A549 (cell line): ENCODE measurements at regions not wholly inside any gene's neighbourhood (a gene's known extent, or its start where the extent isn't known, plus 50 kb on each side); places are given as distances from the start of the nearest gene placed in this dataset.

Experiments used
- ATAC-seq, 2 experiments: fragments of 200-7000 bp in 1 of 2; fragments of >200 bp in 1 of 2; cut with Nextera tagmentation in 1 of 2; cut with Tn5 transposase in 1 of 2; 3 replicates each; pipeline versions ENCODE4 v1.8.0 to v1.9.1; 2018 to 2020; ENCODE audit warnings: mild to moderate bottlenecking in 1 of 2, moderate library complexity in 1 of 2
- CTCF ChIA-PET: fragments of 300-600 bp; sonication (Branson Sonifier 250); formaldehyde crosslinking; extraction: SDS; loops from one replicate; lab custom pipeline; 2021; ENCODE audit warnings: antibody characterized with exemption, inconsistent platforms; lab: Yijun Ruan, JAX
- POLR2A ChIA-PET: fragments of 350-600 bp; formaldehyde crosslinking; extraction: SDS; loops from one replicate; lab custom pipeline; 2021; ENCODE audit warnings: antibody characterized with exemption, inconsistent platforms; lab: Yijun Ruan, JAX
- DNase-seq, 2 experiments: peaks; one replicate each; pipeline versions ENCODE4 v3.0.0 to v3.0.0-alpha.2; 2011 to 2016; ENCODE audit warnings: low read depth in 1 of 2, low spot score in 1 of 2
- FAIRE-seq: peaks from 2 replicates; lab custom pipeline; 2011; peaks lifted over from hg19 to GRCh38; lab: Jason Lieb, UNC
- H3K27ac ChIP-seq, 2 experiments: fragments of >200 bp; sonication (Bioruptor Twin); formaldehyde crosslinking; 3 replicates each; pipeline ENCODE4 v1.5.1; 2016 to 2017
- H3K4me1 ChIP-seq: fragments of >200 bp; sonication (Bioruptor Twin); formaldehyde crosslinking; 3 replicates; pipeline ENCODE4 v1.6.1; 2016
- H3K4me2 ChIP-seq: fragments of >200 bp; sonication (Bioruptor Twin); formaldehyde crosslinking; 3 replicates; pipeline ENCODE4 v1.6.1; 2016
- H3K4me3 ChIP-seq: fragments of >200 bp; sonication (Bioruptor Twin); formaldehyde crosslinking; 3 replicates; pipeline ENCODE4 v1.5.1; 2016
- H3K9me3 ChIP-seq: fragments of >200 bp; sonication (Bioruptor Twin); formaldehyde crosslinking; 3 replicates; pipeline ENCODE4 v1.6.1; 2016
- BCL3 ChIP-seq: fragments of >200 bp; sonication (Bioruptor Twin); formaldehyde crosslinking; IDR thresholded peaks from 3 replicates; pipeline ENCODE4 v1.6.1; 2016
- BHLHE40 ChIP-seq: IDR thresholded peaks from 2 replicates; pipeline ENCODE4 v1.6.1; 2012; ENCODE audit warnings: low read depth, low read length, inconsistent platforms
- CEBPB ChIP-seq, 2 experiments: fragments of >200 bp in 1 of 2; sonication (Bioruptor Twin) in 1 of 2; formaldehyde crosslinking in 1 of 2; IDR thresholded peaks; 2 replicates each; pipeline ENCODE4 v1.6.1; 2012 to 2016
- CHD2 ChIP-seq: fragments of 150-350 bp; IDR thresholded peaks from 2 replicates; pipeline ENCODE4 v1.6.1; 2014; ENCODE audit warnings: low read length; ENCODE audit not compliant: partially characterized antibody
- EHF ChIP-seq: fragments of 250-450 bp; sonication (Bioruptor Pico); IDR thresholded peaks from 2 replicates; pipeline ENCODE4 v1.5.0; 2020; ENCODE audit warnings: mild to moderate bottlenecking
- EHMT2 ChIP-seq: fragments of 200-600 bp; sonication (generic); IDR thresholded peaks from 2 replicates; pipeline ENCODE4 v1.6.1; 2016; ENCODE audit warnings: antibody characterized with exemption, low read depth, mild to moderate bottlenecking, moderate library complexity
- EP300 ChIP-seq, 2 experiments: fragments of >200 bp; sonication (Bioruptor Twin); formaldehyde crosslinking; IDR thresholded peaks; 2 replicates in 1 of 2; 3 replicates in 1 of 2; pipeline ENCODE4 v1.6.1; 2016 to 2017
- GATA3 ChIP-seq: IDR thresholded peaks from 2 replicates; pipeline ENCODE4 v1.6.1; 2012; ENCODE audit warnings: borderline replicate concordance
- HMGXB4 ChIP-seq: fragments of 250-450 bp; sonication (Bioruptor Pico); IDR thresholded peaks from 2 replicates; pipeline ENCODE4 v1.5.0; 2021; ENCODE audit warnings: mild to moderate bottlenecking, moderate library complexity, borderline replicate concordance
- HOXA7 ChIP-seq: fragments of 250-450 bp; sonication (Bioruptor Pico); IDR thresholded peaks from 2 replicates; pipeline ENCODE4 v1.5.0; 2020; ENCODE audit warnings: mild to moderate bottlenecking, moderate library complexity
- HOXB13 ChIP-seq: fragments of 250-450 bp; sonication (Bioruptor Pico); IDR thresholded peaks from 2 replicates; pipeline ENCODE4 v1.5.0; 2020; ENCODE audit warnings: low read depth, mild to moderate bottlenecking, moderate library complexity
- NR3C1 ChIP-seq: fragments of >200 bp; sonication (Bioruptor Twin); formaldehyde crosslinking; IDR thresholded peaks from 3 replicates; pipeline ENCODE4 v1.6.1; 2017
- PBX3 ChIP-seq: IDR thresholded peaks from 2 replicates; pipeline ENCODE4 v1.6.1; 2012
- RAD21 ChIP-seq, 2 experiments: fragments of >200 bp in 1 of 2; sonication (Bioruptor Twin) in 1 of 2; formaldehyde crosslinking in 1 of 2; IDR thresholded peaks in 1 of 2; conservative IDR thresholded peaks in 1 of 2; 2 replicates in 1 of 2; 3 replicates in 1 of 2; pipeline ENCODE4 v1.6.1; 2012 to 2018; ENCODE audit warnings: inconsistent platforms in 1 of 2
- RARB ChIP-seq: fragments of 250-450 bp; sonication (Bioruptor Pico); IDR thresholded peaks from 2 replicates; pipeline ENCODE4 v1.8.0; 2021; ENCODE audit warnings: mild to moderate bottlenecking, moderate library complexity
- RCOR1 ChIP-seq: fragments of 150-350 bp; IDR thresholded peaks from 2 replicates; pipeline ENCODE4 v1.6.1; 2014; ENCODE audit warnings: antibody characterized with exemption, low read length, low read depth
- REST ChIP-seq: fragments of 200-600 bp; sonication (generic); IDR thresholded peaks from 2 replicates; pipeline ENCODE4 v1.6.1; 2016; ENCODE audit warnings: antibody characterized with exemption, mild to moderate bottlenecking, moderate library complexity
- RFX5 ChIP-seq: fragments of 450-650 bp; IDR thresholded peaks from 2 replicates; pipeline ENCODE4 v1.7.1; 2014; ENCODE audit warnings: antibody characterized with exemption, mild to moderate bottlenecking, moderate library complexity
- TFCP2L1 ChIP-seq: fragments of 250-450 bp; sonication (Bioruptor Pico); IDR thresholded peaks from 2 replicates; pipeline ENCODE4 v1.5.0; 2021; ENCODE audit warnings: mild to moderate bottlenecking
- TP53 ChIP-seq: fragments of 250-450 bp; sonication (Bioruptor Pico); IDR thresholded peaks from 2 replicates; pipeline ENCODE4 v1.5.0; 2021; ENCODE audit warnings: mild to moderate bottlenecking, moderate library complexity

GRCh38 chr3:35974872-35975271, 335.5 kb downstream of the ARPP21 start:
- H3K4me1 ChIP-seq: no peaks in the 10 kb centered on the region
- no peak for TF ChIP-seq RFX5
- no peak for TF ChIP-seq PBX3
- no peak for TF ChIP-seq TP53 (CRISPR knock-in tag)
- no peak for TF ChIP-seq BCL3
- TF ChIP-seq CEBPB (IDR thresholded peaks at IDR 0.05): no peak
- no peak for TF ChIP-seq REST
- TF ChIP-seq GATA3: no peak
- TF ChIP-seq HOXB13: no peak
- TF ChIP-seq, all 56 proteins: peak for 0
- Histone ChIP-seq H3K4me2 (no peak overlapping the region), H3K4me3 (no peak overlapping the region), H3K9me3 (no peaks in the 10 kb centered on the region), H3K27ac (no peak overlapping the region)
- no peak for ATAC-seq
- DNase-seq: no peak
- ChIA-PET POLR2A (no interaction called here), CTCF (interaction anchor here (1.7 kb wide), 1 partner anchor 9 kb away, joined by 7 read pairs; no protein-coding TSS in a partner anchor)
- FAIRE-seq: no peak

- no peak for FAIRE-seq
- ChIA-PET POLR2A (no interaction called here), CTCF (no interaction called here)
Observed at GRCh38 chr3:35986161-35986560, 346.8 kb downstream of the ARPP21 start.

GRCh38 chr3:35987386-35987785, 348.1 kb downstream of the ARPP21 start:
- H3K4me2 ChIP-seq: no peak overlapping the region
- ChIA-PET POLR2A (no interaction called here), CTCF (no interaction called here)
- no peaks in the 10 kb centered on the region for H3K9me3 ChIP-seq
- TF ChIP-seq HOXA7 (CRISPR knock-in tag) (no peak), TFCP2L1 (CRISPR knock-in tag) (no peak), RARB (no peak), HMGXB4 (CRISPR knock-in tag) (no peak), RCOR1 (no peak), RAD21 (conservative IDR thresholded peaks at IDR 0.05 in 1 of 2, IDR thresholded peaks at IDR 0.05 in 1 of 2) (no peak), EHMT2 (no peak), BHLHE40 (no peak), EP300 (IDR thresholded peaks at IDR 0.05) (no peak), CHD2 (no peak), RFX5 (no peak), HOXB13 (no peak), NR3C1 (no peak)
- DNase-seq (no peak), FAIRE-seq (no peak), ATAC-seq (no peak)
- H3K4me1 ChIP-seq: no peaks in the 10 kb centered on the region
- H3K27ac ChIP-seq: no peak overlapping the region
- H3K4me3 ChIP-seq: no peak overlapping the region

More at GRCh38 chr3:35986161-35986560, 346.8 kb downstream of the ARPP21 start:
- Histone ChIP-seq H3K27ac (no peak overlapping the region), H3K4me3 (no peak overlapping the region), H3K9me3 (no peaks in the 10 kb centered on the region)
- DNase-seq: no peak
- no peak for TF ChIP-seq EHF (CRISPR knock-in tag)
- TF ChIP-seq, all 56 proteins: peak for 0
- H3K4me2 ChIP-seq: no peak overlapping the region
- no peak for ATAC-seq
- H3K4me1 ChIP-seq: no peaks in the 10 kb centered on the region
